HEK293 (cell line): ENCODE measurements at regions not wholly inside any gene's neighbourhood (a gene's known extent, or its start where the extent isn't known, plus 50 kb on each side); places are given as distances from the start of the nearest gene placed in this dataset.

Experiments
- CTCF ChIA-PET: fragments of 350-600 bp; formaldehyde crosslinking; extraction: SDS; loops from one replicate; lab custom pipeline; 2021; ENCODE audit warnings: antibody characterized with exemption; lab: Yijun Ruan, JAX
- POLR2A ChIA-PET: fragments of 300-600 bp; formaldehyde crosslinking; extraction: SDS; loops from one replicate; lab custom pipeline; 2020; ENCODE audit warnings: antibody characterized with exemption, inconsistent platforms; lab: Yijun Ruan, JAX
- H3K27ac ChIP-seq: fragments of 200-500 bp; sonication (Bioruptor generic); 2 replicates; pipeline ENCODE4 v1.5.1; 2014; ENCODE audit warnings: low read depth, low read length, control low read depth, inconsistent platforms; ENCODE audit errors: extremely low read depth
- H3K36me3 ChIP-seq, 2 experiments: fragments of 200-500 bp in 1 of 2; sonication (Bioruptor generic) in 1 of 2; 1 replicate in 1 of 2; 2 replicates in 1 of 2; pipeline ENCODE4 v1.5.1; 2014 to 2017; ENCODE audit warnings: inconsistent platforms in 2 of 2, low read length in 2 of 2; ENCODE audit not compliant: control insufficient read depth in 2 of 2, insufficient read depth in 1 of 2
- H3K4me1 ChIP-seq: fragments of 200-500 bp; sonication (Bioruptor generic); 2 replicates; pipeline ENCODE4 v1.5.1; 2014; ENCODE audit warnings: mild to moderate bottlenecking, low read length, inconsistent platforms; ENCODE audit not compliant: control insufficient read depth, insufficient read depth
- H3K4me3 ChIP-seq: 2 replicates; pipeline ENCODE4 v1.5.1; 2011; ENCODE audit warnings: low read depth, mild to moderate bottlenecking, control low read depth, low read length, moderate library complexity
- H3K9me3 ChIP-seq: fragments of 200-500 bp; sonication (Bioruptor generic); 2 replicates; pipeline ENCODE4 v1.5.1; 2014; ENCODE audit warnings: low read depth, low read length, inconsistent platforms; ENCODE audit not compliant: control insufficient read depth, insufficient read depth
- HOXA7 ChIP-seq: sonication (generic); formaldehyde crosslinking; IDR thresholded peaks from 2 replicates; pipeline ENCODE4 v1.8.1; 2022; ENCODE audit warnings: missing genetic modification reagents, borderline replicate concordance
- REPIN1 ChIP-seq: fragments of 450-650 bp; formaldehyde crosslinking; IDR thresholded peaks from 2 replicates; pipeline ENCODE4 v1.5.1; 2017; ENCODE audit warnings: missing biosample characterization, missing genetic modification characterization, low read depth
- WT1 ChIP-seq: fragments of 450-650 bp; formaldehyde crosslinking; IDR thresholded peaks from 2 replicates; pipeline ENCODE4 v1.5.1; 2016; ENCODE audit warnings: missing biosample characterization, missing genetic modification characterization
- ZNF140 ChIP-seq: fragments of 450-650 bp; formaldehyde crosslinking; IDR thresholded peaks from 2 replicates; pipeline ENCODE4 v1.5.1; 2016; ENCODE audit warnings: missing biosample characterization, missing genetic modification characterization
- ZNF202 ChIP-seq: fragments of 450-650 bp; formaldehyde crosslinking; IDR thresholded peaks from 2 replicates; pipeline ENCODE4 v1.5.1; 2016; ENCODE audit warnings: missing biosample characterization, missing genetic modification characterization, borderline replicate concordance
- ZNF214 ChIP-seq: fragments of 450-650 bp; formaldehyde crosslinking; IDR thresholded peaks from 2 replicates; pipeline ENCODE4 v1.5.1; 2017; ENCODE audit warnings: missing biosample characterization, mild to moderate bottlenecking, missing genetic modification characterization, borderline replicate concordance
- ZNF274 ChIP-seq, 2 experiments: fragments of 200-500 bp in 1 of 2; fragments of 450-650 bp in 1 of 2; sonication (Bioruptor generic) in 1 of 2; formaldehyde crosslinking in 1 of 2; IDR thresholded peaks; 2 replicates each; pipeline versions ENCODE4 v1.5.1 to v1.6.1; 2014 to 2016; ENCODE audit warnings: borderline replicate concordance in 1 of 2, inconsistent platforms in 1 of 2, low read length in 1 of 2, missing biosample characterization in 1 of 2, missing genetic modification characterization in 1 of 2
- ZNF324 ChIP-seq: fragments of 450-650 bp; formaldehyde crosslinking; IDR thresholded peaks from 2 replicates; pipeline ENCODE4 v1.5.1; 2016; ENCODE audit warnings: missing biosample characterization, missing genetic modification characterization
- ZNF654 ChIP-seq: fragments of 450-650 bp; formaldehyde crosslinking; IDR thresholded peaks from 2 replicates; pipeline ENCODE4 v1.5.1; 2016; ENCODE audit warnings: low read depth, missing biosample characterization, missing genetic modification characterization
- ZNF791 ChIP-seq: fragments of 450-650 bp; formaldehyde crosslinking; IDR thresholded peaks from 2 replicates; pipeline ENCODE4 v1.5.1; 2016; ENCODE audit warnings: missing biosample characterization, missing genetic modification characterization
- TF ChIP-seq, protein P1 (sequence below): fragments of 450-650 bp; formaldehyde crosslinking; IDR thresholded peaks from 2 replicates; pipeline ENCODE4 v1.5.1; 2016; ENCODE audit warnings: missing biosample characterization, missing genetic modification characterization, low read depth
- TF ChIP-seq, protein P2 (sequence below): fragments of 450-650 bp; formaldehyde crosslinking; IDR thresholded peaks from 2 replicates; pipeline ENCODE4 v1.5.1; 2016; ENCODE audit warnings: missing biosample characterization, missing genetic modification characterization
- TF ChIP-seq, protein P3 (sequence below): fragments of 450-650 bp; formaldehyde crosslinking; IDR thresholded peaks from 2 replicates; pipeline ENCODE4 v1.5.1; 2016; ENCODE audit warnings: missing biosample characterization, missing genetic modification characterization, borderline replicate concordance

DNA sequence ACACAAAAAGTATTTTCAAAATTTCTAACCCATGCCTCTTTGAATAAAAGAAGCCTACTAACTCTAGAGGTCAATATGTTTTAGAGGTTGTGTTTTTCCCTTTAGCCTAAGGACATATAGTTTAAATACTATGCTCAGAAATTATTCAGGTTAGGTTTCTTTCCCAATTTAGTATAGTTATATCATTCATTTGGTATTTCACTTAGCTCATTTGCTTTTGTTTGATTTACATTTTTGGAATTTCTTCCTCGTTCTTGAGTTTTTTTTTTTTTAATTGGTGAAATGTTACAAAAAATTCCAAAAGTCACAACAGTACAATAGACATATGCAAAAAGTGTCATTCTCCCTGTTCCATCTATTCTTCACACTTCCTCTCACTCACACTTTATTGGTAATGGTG lies 371.3 kb upstream of the TNP1 start:
- no peak for TF ChIP-seq WT1 (tag by site-specific recombination)
- CTCF ChIA-PET = interaction anchor here (0.7 to 0.8 kb wide), 4 partner anchors 24 to 1921 kb away, joined by 3 to 6 read pairs (median 4); no protein-coding TSS in a partner anchor
- no peaks in the 10 kb centered on the region for H3K36me3 ChIP-seq
- H3K4me1 ChIP-seq = no peaks in the 10 kb centered on the region
- POLR2A ChIA-PET = no interaction called here
- no peak overlapping the region for H3K4me3 ChIP-seq
- no peaks in the 10 kb centered on the region for H3K9me3 ChIP-seq
- H3K27ac ChIP-seq = no peak overlapping the region

DNA sequence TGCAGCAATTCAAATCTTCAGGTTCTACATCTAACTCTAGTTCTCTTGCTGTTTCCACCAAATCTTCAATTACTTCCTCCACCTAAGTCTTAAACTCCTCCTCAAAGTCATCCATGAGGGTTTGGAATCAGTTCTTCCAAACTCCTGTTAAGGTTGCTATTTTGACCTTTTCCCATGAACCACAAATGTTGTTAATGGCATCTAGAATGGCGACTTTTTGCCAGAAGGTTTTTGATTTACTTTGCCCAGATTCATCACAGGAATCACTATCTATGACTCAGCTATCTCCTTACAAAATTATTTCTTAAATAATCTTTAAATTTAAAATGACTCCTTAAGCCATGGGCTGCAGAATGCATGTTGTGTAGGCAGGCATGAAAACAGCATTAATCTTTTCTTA lies 368.9 kb upstream of the TNP1 start:
- H3K9me3 ChIP-seq = no peaks in the 10 kb centered on the region

DNA sequence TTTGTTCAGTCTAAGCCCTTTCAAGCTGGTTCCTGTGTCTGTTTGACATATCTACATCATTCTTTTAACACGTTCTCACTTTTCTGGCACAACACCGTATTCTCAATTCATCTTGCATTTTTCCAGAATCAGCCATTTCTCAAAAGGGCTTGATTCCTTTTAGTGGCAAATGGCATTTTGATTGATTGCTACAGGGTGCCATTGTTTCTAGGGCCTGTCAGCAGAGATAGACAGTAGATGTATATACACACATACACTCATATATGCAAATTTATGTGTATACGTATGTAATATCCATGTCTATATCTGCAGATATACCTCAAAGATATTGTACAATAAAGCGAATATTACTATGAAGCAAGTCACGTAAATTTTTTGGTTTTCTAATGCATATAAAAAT lies 367.9 kb upstream of the TNP1 start:
- no peak overlapping the region for H3K27ac ChIP-seq
- H3K4me1 ChIP-seq = no peaks in the 10 kb centered on the region
- H3K9me3 ChIP-seq = no peaks in the 10 kb centered on the region
- no peak overlapping the region for H3K4me3 ChIP-seq
- ChIA-PET CTCF (no interaction called here), POLR2A (no interaction called here)
- TF ChIP-seq ZNF214 (tag by site-specific recombination) (no peak), ZNF324 (tag by site-specific recombination) (no peak), ZNF274 (IDR thresholded peaks at IDR 0.05; ENCODE audit: low read length) (no peak), ZNF274 (tag by site-specific recombination; IDR thresholded peaks at IDR 0.05; ENCODE audit: borderline replicate concordance) (no peak), ZNF791 (tag by site-specific recombination) (no peak)
- TF ChIP-seq, protein P1, sequence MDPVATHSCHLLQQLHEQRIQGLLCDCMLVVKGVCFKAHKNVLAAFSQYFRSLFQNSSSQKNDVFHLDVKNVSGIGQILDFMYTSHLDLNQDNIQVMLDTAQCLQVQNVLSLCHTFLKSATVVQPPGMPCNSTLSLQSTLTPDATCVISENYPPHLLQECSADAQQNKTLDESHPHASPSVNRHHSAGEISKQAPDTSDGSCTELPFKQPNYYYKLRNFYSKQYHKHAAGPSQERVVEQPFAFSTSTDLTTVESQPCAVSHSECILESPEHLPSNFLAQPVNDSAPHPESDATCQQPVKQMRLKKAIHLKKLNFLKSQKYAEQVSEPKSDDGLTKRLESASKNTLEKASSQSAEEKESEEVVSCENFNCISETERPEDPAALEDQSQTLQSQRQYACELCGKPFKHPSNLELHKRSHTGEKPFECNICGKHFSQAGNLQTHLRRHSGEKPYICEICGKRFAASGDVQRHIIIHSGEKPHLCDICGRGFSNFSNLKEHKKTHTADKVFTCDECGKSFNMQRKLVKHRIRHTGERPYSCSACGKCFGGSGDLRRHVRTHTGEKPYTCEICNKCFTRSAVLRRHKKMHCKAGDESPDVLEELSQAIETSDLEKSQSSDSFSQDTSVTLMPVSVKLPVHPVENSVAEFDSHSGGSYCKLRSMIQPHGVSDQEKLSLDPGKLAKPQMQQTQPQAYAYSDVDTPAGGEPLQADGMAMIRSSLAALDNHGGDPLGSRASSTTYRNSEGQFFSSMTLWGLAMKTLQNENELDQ (tag by site-specific recombination) = no peak
- no peaks in the 10 kb centered on the region for H3K36me3 ChIP-seq

More for the DNA sequence above, 368.9 kb upstream of the TNP1 start:
- H3K4me3 ChIP-seq = no peak overlapping the region
- H3K36me3 ChIP-seq = no peaks in the 10 kb centered on the region
- CTCF ChIA-PET = no interaction called here
- POLR2A ChIA-PET = no interaction called here
- H3K4me1 ChIP-seq = no peaks in the 10 kb centered on the region
- H3K27ac ChIP-seq = no peak overlapping the region
- no peak for TF ChIP-seq ZNF140 (tag by site-specific recombination)
- TF ChIP-seq, protein P2, sequence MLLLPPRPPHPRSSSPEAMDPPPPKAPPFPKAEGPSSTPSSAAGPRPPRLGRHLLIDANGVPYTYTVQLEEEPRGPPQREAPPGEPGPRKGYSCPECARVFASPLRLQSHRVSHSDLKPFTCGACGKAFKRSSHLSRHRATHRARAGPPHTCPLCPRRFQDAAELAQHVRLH (tag by site-specific recombination) = no peak
- no peak for TF ChIP-seq ZNF654 (tag by site-specific recombination)
- no peak for TF ChIP-seq ZNF202
- no peak for TF ChIP-seq REPIN1 (tag by site-specific recombination)
- TF ChIP-seq, protein P3, sequence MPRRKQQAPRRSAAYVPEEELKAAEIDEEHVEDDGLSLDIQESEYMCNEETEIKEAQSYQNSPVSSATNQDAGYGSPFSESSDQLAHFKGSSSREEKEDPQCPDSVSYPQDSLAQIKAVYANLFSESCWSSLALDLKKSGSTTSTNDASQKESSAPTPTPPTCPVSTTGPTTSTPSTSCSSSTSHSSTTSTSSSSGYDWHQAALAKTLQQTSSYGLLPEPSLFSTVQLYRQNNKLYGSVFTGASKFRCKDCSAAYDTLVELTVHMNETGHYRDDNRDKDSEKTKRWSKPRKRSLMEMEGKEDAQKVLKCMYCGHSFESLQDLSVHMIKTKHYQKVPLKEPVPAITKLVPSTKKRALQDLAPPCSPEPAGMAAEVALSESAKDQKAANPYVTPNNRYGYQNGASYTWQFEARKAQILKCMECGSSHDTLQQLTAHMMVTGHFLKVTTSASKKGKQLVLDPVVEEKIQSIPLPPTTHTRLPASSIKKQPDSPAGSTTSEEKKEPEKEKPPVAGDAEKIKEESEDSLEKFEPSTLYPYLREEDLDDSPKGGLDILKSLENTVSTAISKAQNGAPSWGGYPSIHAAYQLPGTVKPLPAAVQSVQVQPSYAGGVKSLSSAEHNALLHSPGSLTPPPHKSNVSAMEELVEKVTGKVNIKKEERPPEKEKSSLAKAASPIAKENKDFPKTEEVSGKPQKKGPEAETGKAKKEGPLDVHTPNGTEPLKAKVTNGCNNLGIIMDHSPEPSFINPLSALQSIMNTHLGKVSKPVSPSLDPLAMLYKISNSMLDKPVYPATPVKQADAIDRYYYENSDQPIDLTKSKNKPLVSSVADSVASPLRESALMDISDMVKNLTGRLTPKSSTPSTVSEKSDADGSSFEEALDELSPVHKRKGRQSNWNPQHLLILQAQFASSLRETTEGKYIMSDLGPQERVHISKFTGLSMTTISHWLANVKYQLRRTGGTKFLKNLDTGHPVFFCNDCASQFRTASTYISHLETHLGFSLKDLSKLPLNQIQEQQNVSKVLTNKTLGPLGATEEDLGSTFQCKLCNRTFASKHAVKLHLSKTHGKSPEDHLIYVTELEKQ (tag by site-specific recombination) = no peak
- no peak for TF ChIP-seq HOXA7 (CRISPR knock-in tag)
